ENCODE measurements at regions not wholly inside any gene's neighbourhood (a gene's known extent, or its start where the extent isn't known, plus 50 kb on each side); places are given as distances from the start of the nearest gene placed in this dataset.

GRCh38 chr14:98840511-98840910 is 431.5 kb downstream of the BCL11B start:
- H3K27me3 ChIP-seq (replicated peaks; ENCODE audit: control insufficient read depth, insufficient read depth, low read length) = no peaks in the 10 kb centered on the region
- H3K4me3 ChIP-seq (replicated peaks; ENCODE audit: low read depth, low read length) = no peak overlapping the region
- no peak for TF ChIP-seq CTCF (IDR thresholded peaks at IDR 0.05; ENCODE audit: insufficient read depth, low read length, poor library complexity, severe bottlenecking)
- no peaks in the 10 kb centered on the region for H3K36me3 ChIP-seq (ENCODE audit: control insufficient read depth, insufficient read depth, low read length)
- DNase-seq (ENCODE audit: extremely low read depth, insufficient read length) = no peak

DNA sequence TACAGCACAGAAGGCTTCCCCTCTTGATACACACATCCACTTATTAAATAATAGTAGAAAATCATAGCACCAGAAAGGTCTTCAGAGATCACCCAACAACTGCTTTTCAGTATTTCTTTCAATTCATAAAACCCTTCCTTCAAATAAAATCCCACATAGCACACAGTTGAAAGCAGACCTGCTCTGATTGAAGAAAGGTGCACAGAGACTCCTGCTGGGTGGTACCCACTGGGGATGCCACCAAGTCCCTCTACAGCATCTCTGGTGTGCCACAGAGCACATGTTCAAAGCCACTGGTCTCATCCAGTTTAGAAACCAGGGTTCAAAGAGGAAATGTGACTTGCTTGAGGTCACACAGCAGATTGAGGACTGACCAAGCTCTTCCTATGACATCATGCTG is 427.5 kb downstream of the BCL11B start:
- Histone ChIP-seq H3K36me3 (ENCODE audit: control insufficient read depth, insufficient read depth, low read length) (no peaks in the 10 kb centered on the region), H3K4me3 (replicated peaks; ENCODE audit: low read depth, low read length) (no peak overlapping the region), H3K27me3 (replicated peaks; ENCODE audit: control insufficient read depth, insufficient read depth, low read length) (no peaks in the 10 kb centered on the region)
- no peak for TF ChIP-seq CTCF (IDR thresholded peaks at IDR 0.05; ENCODE audit: insufficient read depth, low read length, poor library complexity, severe bottlenecking)
- DNase-seq (ENCODE audit: extremely low read depth, insufficient read length) = no peak

DNA sequence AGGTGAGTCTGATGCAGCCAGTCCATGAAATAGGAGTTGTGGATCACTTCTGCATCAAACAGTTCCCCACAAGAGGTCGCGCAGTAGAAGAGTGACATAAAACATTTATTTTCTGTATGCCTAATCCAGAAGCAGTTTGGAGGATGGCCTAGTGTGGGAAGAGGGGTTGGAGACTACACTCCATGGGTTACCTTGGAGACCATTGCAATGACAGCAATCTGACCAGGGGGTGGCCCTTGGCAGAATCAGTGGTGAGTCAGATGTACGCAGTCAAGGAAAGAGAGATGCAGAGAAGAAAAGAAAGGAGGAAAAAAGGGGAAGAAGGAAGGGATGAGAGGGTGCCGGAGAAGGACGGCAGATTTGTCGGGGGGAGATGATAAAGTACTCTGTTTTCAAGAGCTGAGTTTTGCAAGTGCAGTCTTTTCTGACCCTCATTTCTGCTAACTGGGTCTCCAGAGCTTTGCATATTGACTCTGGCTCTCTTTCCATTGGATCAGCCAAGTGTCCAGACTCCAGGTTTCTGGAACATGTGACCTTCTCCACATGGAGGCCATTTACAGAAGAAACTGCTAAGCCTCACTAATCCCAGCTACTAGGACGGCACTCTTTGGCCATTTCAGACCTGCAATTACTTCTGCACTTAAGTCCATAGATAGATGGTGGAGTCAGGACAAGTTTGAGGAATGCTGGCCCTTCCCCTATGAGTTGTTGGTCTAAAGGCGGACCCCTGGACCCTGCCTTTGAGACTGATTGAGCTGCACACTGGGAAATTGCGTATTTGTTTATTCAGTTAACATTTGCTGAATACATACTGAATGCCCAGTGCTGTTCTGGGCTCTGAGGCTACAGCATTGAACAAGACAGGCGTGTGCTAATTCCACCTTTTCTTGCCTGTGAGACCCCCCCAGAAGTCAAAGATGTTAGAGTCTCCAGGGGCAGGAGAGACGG is 424.2 kb downstream of the BCL11B start:
- Histone ChIP-seq H3K36me3 (ENCODE audit: control insufficient read depth, insufficient read depth, low read length) (no peaks in the 10 kb centered on the region), H3K27me3 (replicated peaks; ENCODE audit: control insufficient read depth, insufficient read depth, low read length) (no peaks in the 10 kb centered on the region), H3K4me3 (replicated peaks; ENCODE audit: low read depth, low read length) (no peak overlapping the region)
- no peak for TF ChIP-seq CTCF (IDR thresholded peaks at IDR 0.05; ENCODE audit: insufficient read depth, low read length, poor library complexity, severe bottlenecking)
- DNase-seq (ENCODE audit: extremely low read depth, insufficient read length) = no peak

DNA sequence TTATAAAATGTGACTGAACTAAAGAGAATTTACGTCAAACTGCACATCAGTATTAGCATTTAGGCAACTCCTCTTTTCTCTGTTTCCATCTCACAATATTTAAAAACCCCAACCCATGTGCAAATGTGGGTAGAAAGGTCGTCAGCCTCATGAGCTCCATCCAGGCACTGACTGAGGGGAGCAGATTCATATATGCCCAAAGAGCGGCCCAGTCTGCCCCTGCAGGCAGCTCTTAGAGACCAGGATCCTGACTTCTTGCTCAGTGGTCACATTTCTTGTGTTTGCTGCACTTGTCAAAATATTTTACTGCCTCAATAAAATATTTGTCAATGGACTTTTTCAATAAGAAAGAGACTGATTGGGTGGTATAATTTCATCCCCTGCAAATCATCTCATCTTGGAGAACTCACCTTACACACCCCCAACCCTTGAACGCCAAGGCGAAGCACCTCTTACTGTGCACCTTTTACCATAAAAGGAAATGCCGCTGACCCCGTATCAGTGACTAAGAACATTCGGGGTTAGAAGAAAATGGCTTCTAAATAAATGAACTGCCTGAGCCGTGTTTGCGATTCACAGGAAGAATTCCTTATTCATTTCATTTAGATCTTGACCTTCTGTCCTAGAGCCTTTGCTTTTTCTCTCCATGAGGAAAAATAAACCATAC is 418.8 kb downstream of the BCL11B start:
- Histone ChIP-seq H3K27me3 (replicated peaks; ENCODE audit: control insufficient read depth, insufficient read depth, low read length) (no peaks in the 10 kb centered on the region), H3K4me3 (replicated peaks; ENCODE audit: low read depth, low read length) (no peak overlapping the region), H3K36me3 (ENCODE audit: control insufficient read depth, insufficient read depth, low read length) (no peaks in the 10 kb centered on the region)
- no peak for DNase-seq (ENCODE audit: extremely low read depth, insufficient read length)
- no peak for TF ChIP-seq CTCF (IDR thresholded peaks at IDR 0.05; ENCODE audit: insufficient read depth, low read length, poor library complexity, severe bottlenecking)

- TF ChIP-seq CTCF (IDR thresholded peaks at IDR 0.05; ENCODE audit: insufficient read depth, low read length, poor library complexity, severe bottlenecking) = no peak
- Histone ChIP-seq H3K36me3 (ENCODE audit: control insufficient read depth, insufficient read depth, low read length) (no peaks in the 10 kb centered on the region), H3K4me3 (replicated peaks; ENCODE audit: low read depth, low read length) (no peak overlapping the region), H3K27me3 (replicated peaks; ENCODE audit: control insufficient read depth, insufficient read depth, low read length) (no peaks in the 10 kb centered on the region)
- no peak for DNase-seq (ENCODE audit: extremely low read depth, insufficient read length)
Observed at GRCh38 chr14:98855926-98856715, 415.9 kb downstream of the BCL11B start.

Data from GM06990 (cell line).